HG03571 (cell line): ENCODE measurements at regions not wholly inside any gene's neighbourhood (a gene's known extent, or its start where the extent isn't known, plus 50 kb on each side); places are given as distances from the start of the nearest gene placed in this dataset.

Source experiments
- ATAC-seq: cut with Tn5 transposase; IDR thresholded peaks from one replicate; pipeline ENCODE4 v1.9.1; 2021; ENCODE audit not compliant: unreplicated experiment

DNA sequence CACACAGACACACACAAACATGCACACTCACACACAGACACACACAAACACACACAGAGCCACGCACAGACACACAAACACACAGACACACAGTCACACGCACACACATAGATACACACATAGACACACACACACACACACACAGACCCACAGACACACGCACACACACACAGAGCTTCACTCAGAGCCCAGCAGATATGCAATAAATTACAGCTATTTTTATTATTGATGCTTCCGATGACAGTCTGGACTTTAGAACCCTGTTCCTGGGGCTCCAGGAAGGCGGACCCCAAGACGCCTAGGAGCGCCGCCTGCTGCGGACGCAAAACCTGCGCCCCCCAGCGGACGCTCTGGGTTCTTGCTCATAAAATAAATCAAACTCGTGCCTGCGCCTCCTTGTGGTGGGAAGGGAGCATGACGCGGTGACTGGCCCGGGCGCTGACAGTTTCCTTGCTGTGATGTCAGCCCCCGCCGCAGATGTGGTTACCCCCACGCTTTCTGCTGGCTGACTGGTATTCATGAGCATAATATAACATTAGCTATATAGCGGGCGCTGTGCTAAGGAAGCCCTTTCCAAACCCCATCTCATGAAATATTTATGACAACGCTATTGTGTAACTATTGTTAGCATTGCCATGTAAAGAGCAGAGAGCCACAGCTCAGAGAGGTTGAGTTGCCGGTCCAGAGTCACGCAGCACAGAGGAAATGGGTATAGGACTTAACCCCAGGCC lies 64.4 kb upstream of the TM9SF2 start:
- ATAC-seq, result peak; percentile 24

- ATAC-seq, result no peak
These were observed 62.2 kb upstream of the TM9SF2 start for GRCh38 chr13:99439048-99439447.

DNA sequence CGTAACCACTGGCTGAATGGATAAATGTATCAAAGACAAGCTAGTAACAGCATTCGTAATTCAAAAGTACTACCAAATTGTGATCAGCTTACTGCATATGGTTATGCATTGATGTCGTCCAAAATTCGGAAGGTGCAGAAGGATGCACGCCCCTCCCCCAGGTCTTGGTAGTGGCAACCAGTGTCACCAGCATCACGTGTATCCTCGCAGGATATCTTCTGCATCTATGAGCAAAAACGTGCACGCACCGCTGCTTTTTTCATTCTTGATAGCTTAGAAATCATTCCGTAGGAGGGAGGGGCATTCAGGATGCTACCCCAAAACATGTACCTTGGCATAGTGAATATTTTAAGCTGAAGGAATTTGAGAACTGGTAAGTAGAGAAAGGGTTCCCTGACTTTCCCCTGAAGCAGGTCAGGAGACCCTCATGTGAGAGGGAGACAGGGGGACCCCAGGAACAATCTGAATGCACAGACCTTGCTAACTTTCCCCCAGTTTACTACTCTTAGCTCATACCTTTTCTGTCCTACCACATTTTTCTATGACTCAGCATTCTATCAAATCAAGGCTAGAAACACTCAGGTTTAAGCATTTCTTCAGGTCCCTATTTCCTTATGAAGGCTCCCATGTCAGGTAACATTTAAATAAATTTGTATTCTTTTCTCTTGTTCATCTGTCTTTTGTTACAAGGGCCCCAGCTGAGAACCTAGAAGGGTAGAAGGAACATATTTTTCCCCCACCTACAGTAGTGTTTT lies 61.2 kb upstream of the TM9SF2 start:
- no peak for ATAC-seq

DNA sequence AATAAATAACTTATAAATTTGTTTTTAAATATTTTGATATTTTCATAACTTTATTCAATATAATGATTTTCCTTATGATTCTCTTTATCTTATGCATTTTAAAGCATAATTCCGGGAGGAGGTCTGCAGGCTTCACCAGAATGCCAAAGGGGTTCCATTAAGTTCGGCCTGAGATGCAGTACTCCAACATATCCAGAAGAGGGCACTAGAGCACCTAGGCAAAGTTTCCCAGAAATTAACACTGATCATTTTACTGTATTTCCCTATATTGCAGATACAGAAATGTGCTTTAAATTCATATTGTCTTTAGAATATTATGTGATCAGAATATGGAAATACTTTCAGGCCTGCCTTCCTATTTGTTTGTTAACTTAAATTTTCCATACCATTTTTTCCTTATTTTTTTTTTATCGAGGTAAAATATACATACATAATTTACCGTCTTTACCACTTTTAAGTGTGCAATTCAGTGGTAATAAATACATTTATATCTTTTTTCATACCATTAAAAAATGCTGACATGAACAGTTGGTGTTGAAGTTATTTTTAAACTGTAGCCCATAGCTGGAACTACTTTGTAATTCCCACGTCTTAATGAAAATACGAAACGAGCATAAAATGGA lies 58.9 kb upstream of the TM9SF2 start:
- no peak for ATAC-seq

GRCh38 chr13:99446242-99446641 lies 55.0 kb upstream of the TM9SF2 start:
- no peak for ATAC-seq

- ATAC-seq, result no peak
These were observed 52.7 kb upstream of the TM9SF2 start for GRCh38 chr13:99448546-99448945.

DNA sequence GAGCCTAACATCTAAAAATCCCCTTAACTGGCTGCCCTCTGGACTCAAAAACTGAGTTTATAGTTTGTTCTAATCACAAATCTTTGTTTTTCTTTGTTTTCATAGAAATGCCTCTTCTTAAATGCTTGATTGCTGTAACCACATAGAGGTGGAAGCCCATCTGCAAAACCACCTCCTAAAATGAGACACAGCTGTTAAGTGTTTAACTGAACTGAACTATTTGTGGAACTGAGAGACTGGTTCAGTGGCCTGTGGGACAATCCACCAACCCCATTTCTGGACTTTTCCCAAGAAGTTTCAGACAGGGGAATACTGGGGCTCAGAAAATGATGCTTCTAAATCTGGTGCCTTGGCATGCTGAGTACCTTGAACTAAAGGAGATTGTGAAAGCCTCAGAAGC lies 50.9 kb upstream of the TM9SF2 start:
- no peak for ATAC-seq
